ENCODE measurements at regions not wholly inside any gene's neighbourhood (a gene's known extent, or its start where the extent isn't known, plus 50 kb on each side); places are given as distances from the start of the nearest gene placed in this dataset.
A peak's percentile ranks its signal among the peaks of the same experiment; 100 is the strongest.

DNA sequence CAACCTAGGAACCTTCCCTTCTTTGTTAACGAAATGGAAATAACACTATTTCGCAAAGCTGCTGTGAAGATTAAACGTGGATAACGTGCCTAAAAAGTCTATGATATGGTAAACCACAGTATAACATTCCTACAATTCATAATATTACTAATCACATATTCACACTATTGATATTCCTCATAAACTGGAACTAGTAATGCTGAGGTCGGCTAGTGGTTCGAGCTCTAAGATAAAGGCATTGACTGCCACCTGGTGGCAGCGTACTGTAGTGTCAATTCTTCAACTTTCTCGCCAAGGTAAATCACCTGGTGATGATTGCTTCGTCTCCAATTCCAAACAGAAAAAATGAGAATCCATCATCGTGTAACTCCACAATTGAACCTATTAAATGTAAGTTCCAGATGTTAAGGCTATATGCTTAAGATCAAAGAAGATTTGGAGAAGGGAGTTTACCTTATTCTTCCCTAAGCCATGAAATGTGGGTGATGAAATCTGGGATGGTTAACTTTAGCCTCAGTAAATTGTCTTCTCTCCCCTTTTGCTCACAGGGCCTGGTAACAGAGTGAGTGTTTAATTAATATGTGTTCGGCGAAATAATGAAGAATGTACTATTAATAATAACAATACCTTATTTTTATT, 197.5 kb upstream of the TMEM132C start:
- TF ChIP-seq, protein P1, sequence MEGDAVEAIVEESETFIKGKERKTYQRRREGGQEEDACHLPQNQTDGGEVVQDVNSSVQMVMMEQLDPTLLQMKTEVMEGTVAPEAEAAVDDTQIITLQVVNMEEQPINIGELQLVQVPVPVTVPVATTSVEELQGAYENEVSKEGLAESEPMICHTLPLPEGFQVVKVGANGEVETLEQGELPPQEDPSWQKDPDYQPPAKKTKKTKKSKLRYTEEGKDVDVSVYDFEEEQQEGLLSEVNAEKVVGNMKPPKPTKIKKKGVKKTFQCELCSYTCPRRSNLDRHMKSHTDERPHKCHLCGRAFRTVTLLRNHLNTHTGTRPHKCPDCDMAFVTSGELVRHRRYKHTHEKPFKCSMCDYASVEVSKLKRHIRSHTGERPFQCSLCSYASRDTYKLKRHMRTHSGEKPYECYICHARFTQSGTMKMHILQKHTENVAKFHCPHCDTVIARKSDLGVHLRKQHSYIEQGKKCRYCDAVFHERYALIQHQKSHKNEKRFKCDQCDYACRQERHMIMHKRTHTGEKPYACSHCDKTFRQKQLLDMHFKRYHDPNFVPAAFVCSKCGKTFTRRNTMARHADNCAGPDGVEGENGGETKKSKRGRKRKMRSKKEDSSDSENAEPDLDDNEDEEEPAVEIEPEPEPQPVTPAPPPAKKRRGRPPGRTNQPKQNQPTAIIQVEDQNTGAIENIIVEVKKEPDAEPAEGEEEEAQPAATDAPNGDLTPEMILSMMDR (IDR thresholded peaks at IDR 0.05) = peak; percentile 9 to 58 (median 46)
- TF ChIP-seq POLR2A (IDR thresholded peaks at IDR 0.05) = no peak
- TF ChIP-seq POLR2AphosphoS5 (IDR thresholded peaks at IDR 0.05) = no peak

Measured in prostate gland (tissue), 2 donors.